ENCODE measurements at regions not wholly inside any gene's neighbourhood (a gene's known extent, or its start where the extent isn't known, plus 50 kb on each side); places are given as distances from the start of the nearest gene placed in this dataset.
"Not testable (repeated sequence)": the region's sequence is repeated elsewhere in the genome, so short reads cannot be mapped to it uniquely, and the experiment has no call there.

DNA sequence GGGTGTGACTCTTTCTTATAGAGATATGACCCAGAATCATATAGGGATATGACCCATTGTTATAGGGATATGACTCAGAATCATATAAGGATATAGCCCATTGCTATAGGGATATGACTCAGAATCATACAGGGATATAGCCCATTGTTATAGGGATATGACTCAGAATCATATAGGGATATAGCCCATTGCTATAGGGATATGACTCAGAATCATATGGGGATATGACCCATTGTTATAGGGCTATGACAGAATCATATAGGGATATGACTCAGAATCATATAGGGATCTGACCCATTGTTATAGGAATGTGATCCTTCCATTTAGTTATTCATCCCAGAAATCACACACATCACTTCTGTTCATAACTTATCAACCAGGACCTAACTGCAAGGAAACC, 312.2 kb upstream of the ADARB2 start:
- DNase-seq: no peak

DNA sequence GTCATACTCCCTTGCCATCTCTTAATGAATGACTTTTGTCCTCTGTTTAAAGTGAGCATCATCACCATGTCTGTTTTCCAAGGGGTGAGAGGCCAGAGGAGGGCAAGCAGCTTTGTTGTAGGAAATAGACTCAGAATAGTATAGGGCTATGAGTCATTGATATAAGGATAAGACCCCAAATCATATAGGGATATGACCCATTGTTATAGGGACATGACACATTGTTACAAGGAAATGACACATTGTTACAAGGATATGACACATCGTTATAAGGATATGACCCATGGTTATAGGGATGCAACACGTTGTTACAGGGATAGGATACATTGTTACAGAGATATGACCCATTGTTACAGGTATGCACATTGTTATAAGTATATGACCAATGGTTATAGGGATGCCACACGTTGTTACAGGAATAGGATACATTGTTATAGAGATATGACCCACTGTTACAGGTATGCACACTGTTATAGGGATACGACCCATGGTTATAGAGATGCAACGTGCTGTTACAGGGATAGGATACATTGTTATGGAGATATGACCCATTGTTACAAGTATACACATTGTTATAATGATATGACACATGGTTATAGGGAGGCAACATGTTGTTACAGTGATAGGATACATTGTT, 311.1 kb upstream of the ADARB2 start:
- DNase-seq: no peak

DNA sequence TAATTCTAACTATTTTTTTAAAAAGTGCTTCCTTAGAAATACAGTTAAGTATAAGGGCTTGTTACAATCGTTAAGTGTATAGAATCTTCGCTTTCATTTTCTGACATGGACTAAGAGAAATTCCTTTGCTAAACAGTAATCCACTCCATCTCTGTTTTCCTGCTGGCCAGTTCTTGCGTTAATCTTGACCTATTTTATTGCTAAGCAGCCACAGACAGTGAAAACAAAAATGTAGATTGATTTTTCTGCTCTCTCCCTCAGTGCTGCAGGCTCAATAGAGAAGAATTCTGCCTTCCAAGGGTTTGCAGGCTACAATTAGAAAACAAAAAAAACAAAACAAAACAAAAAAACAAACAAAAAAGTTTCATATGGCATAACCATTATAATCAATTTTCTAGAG, 310.4 kb upstream of the ADARB2 start:
- DNase-seq: no peak

DNA sequence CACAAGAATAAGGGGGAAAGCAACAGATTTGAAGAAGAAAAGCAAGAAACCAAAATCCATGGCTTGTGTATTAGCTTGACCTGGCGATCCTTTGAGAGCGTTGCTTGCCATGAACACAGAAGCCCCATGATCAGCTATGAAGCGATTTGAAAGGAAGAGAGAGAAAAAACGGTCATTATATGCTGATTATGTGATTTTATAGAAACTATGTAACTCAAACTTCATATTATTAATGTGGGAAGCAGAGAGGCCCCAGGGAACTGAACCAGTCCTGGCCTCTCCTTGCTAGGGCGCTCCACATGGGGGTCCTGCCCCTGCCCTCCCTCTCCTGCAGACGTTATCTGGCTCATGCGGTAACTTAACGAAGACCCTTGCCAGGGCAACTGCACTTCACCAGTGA, 306.1 kb upstream of the ADARB2 start:
- DNase-seq: no peak

DNA sequence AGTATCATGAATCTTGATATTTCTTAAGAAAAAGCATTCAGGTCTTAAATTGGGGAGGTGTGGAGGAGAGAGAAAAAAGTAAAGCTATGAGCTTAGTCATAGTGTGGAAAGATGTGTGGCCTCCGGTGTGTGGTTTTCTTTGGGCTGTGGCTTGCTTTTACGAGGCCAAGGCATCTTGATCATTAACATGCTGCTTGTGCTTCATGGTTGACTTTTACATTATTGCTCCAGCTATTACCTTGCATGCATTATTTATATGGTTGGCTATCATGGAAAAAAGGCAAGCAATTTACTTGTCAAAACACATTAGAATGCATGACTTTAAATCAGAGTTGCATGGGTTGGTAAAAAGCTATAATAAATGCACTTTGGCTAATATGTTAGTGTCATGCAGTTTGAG, 300.7 kb upstream of the ADARB2 start:
- no peak for DNase-seq

- no peak for DNase-seq
Observed at GRCh38 chr10:2037246-2037645, 299.9 kb upstream of the ADARB2 start.

DNA sequence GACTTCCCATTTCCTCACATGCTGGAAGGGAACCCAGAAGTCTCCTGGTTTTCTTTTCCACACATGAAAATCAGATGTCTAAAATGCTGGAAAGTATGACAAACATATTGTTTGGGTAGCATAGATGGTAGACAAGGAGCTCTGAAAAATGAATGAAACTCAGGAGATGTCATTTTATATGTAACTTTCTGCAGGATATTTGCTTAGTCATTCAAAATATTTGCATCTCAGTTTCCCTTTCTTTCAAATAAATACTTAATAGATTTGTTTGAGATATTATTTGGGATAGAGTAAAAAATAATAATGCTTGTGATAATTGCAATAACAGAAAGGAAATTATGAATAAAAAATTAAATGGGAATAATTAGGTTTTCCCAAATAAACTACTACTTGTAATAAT, 298.9 kb upstream of the ADARB2 start:
- DNase-seq: no peak

DNA sequence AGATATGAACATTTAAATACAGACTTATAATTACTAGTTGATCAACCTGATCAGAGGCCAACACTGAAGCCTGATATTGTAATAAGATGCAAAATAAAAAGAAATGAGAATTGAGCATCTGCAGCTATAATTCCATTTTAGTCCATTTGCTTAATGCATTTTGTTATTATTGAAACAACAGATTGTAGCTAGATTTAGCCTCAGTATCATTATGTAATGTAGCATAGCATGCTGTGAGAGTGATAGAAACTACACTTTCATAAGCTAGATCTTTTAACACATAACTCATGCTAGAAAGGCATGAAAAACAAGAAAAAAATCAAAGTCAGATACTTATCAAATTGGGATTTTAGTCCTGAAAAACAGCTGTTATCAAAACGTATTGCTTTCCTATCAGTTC, 292.7 kb upstream of the ADARB2 start:
- no peak for DNase-seq

GRCh38 chr10:2026936-2027335, 289.6 kb upstream of the ADARB2 start:
- DNase-seq: no peak

DNA sequence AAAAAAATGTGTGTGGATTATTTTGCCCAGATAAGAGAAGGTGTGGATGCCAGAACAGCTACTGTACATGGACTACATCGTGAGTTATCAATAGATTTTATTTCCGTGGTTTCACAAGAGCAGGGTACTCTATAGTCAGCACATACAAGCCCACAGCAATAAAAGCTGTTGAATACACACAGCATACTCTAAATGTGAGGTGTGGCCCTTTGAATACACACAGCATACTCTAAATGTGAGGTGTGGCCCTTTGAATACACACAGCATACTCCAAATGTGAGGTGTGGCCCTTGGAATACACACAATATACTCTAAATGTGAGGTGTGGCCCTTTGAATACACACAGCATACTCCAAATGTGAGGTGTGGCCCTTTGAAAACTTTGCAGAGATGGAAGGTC, 287.4 kb upstream of the ADARB2 start:
- DNase-seq: not testable (repeated sequence)

- DNase-seq: no peak
Observed at GRCh38 chr10:2023687-2024086, 286.4 kb upstream of the ADARB2 start.

DNA sequence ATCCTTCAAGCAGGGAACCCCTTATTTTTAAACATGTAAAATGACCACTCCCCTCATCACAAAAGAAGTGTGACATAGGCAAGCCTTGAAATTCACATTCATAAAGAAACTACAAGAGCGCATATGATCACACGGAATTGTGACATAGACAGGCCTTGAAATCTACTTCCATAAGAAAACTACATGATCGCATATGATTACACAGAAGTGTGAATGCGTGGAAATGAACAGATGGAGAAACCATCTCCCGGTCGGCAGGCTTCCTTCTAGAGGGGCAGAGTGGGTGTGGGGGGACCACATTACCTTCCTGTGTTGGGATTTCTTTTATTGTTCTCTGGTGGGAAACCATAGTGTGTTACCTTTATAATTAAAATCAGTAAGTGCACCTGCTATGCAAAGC, 285.1 kb upstream of the ADARB2 start:
- no peak for DNase-seq

GRCh38 chr10:2020836-2021235, 283.5 kb upstream of the ADARB2 start:
- no peak for DNase-seq

- no peak for DNase-seq
Observed at GRCh38 chr10:2019803-2020202, 282.5 kb upstream of the ADARB2 start.

- peak; percentile 33 for DNase-seq
Observed at GRCh38 chr10:2019281-2019680, 282.0 kb upstream of the ADARB2 start.

- no peak for DNase-seq
Observed at GRCh38 chr10:2014541-2014940, 277.2 kb upstream of the ADARB2 start.

DNA sequence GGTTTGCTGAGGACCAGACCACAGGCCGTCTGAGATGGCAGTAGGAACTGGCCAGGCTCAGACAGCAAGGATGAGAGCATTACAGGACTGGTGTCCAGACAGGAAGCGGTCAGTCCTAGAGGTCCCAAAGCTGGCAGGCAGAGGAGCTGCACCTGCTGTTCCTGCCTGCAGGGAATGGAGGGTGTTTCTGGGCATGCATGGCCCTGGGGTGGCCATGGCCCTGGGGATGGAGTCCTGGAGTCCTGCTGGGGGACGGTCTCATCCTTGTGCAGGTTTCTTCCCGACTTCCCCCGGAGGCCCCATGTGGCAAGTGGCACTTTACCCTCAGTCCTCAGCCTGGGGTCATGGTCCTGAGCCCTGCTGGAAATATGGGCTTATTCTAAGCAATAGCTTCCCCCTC, 274.9 kb upstream of the ADARB2 start:
- no peak for DNase-seq

DNA sequence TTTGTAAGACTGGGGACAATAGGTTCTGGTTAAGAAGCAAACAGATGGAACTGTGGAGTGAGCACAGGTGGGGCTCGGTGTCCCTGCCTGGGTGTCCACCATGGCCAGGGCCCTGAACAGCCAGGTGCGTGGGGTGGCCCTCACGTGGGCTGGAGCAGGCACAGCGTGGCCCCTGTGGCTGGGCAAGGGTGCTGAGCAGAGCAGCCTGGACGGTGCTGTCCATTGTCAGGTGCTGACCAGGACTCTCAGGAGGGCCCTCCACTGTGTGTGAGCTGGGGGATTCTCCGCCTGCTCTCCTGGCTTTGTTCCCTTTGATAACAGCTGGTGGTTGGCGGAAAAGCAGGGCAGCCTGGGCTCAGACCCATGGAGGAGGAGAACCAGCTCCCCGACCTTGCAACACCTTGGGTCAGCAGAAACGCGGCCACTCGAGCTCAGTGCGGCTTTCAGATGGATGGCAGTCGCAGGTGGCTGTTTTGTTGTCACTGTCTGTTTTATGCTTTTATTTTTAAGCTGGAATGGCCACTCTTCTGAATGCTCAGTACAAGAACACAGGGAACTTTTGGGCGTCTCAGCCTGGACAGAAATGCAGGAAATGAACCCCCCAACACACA, 273.9 kb upstream of the ADARB2 start:
- DNase-seq: no peak

- no peak for DNase-seq
Observed at GRCh38 chr10:2005546-2005945, 268.2 kb upstream of the ADARB2 start.

DNA sequence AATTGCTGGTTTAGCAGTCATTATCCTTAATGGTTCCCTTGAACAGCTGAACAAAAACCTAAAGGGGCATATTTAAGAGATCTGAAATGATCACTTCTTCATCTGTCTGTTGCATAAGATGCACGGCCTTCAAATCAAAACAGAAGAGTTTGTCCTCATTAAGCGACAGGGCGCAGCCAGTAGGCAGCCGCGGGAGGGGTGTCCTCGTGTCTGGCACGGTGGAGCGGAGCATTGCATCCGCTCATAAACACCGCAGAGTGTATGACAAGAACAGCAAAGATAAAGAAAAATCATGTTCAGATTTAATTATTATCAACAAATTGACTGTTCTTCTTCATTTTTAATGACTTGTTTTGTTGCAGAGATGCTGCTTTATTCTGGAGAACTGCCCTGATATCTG, 255.6 kb upstream of the ADARB2 start:
- DNase-seq: no peak

GRCh38 chr10:1989090-1989489, 251.8 kb upstream of the ADARB2 start:
- no peak for DNase-seq

DNA sequence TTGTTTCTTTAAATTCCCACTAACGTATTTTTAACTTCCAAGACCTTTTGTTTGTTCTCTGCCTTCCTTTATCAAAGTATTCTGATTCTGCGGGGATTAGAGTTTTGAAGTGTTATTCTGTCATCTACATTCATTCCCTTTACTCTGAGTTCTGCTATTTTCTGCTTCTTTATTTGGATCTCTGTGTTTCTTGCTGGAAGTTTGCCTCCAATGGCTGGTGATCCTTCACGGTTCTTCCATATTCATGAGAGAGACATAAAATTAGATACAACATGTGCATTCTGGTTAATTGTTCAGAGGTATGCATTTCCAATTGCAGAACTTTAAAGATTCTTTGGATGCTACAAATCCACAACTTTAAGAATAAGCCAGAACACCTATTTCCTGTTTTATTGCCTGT, 244.7 kb upstream of the ADARB2 start:
- no peak for DNase-seq

- DNase-seq: no peak
Observed at GRCh38 chr10:1980459-1980858, 243.1 kb upstream of the ADARB2 start.

GRCh38 chr10:1978584-1978983, 241.3 kb upstream of the ADARB2 start:
- DNase-seq: no peak

- peak; percentile 96 for DNase-seq
Observed at GRCh38 chr10:1977461-1977860, 240.1 kb upstream of the ADARB2 start.
